HL-60 (cell line): ENCODE measurements at regions not wholly inside any gene's neighbourhood (a gene's known extent, or its start where the extent isn't known, plus 50 kb on each side); places are given as distances from the start of the nearest gene placed in this dataset.

Experiments
- CTCF ChIP-seq: IDR thresholded peaks from one replicate; pipeline ENCODE4 v1.5.1; 2011; ENCODE audit warnings: low read length, control low read depth, inconsistent platforms; ENCODE audit not compliant: insufficient read depth
- GABPA ChIP-seq: IDR thresholded peaks from 2 replicates; pipeline ENCODE4 v1.6.1; 2012; ENCODE audit warnings: low read depth
- POLR2AphosphoS5 ChIP-seq: IDR thresholded peaks from 2 replicates; pipeline ENCODE4 v1.6.1; 2012; ENCODE audit warnings: low read depth
- SPI1 ChIP-seq: IDR thresholded peaks from 2 replicates; pipeline ENCODE4 v1.6.1; 2012; ENCODE audit warnings: low read depth, mild to moderate bottlenecking, borderline replicate concordance

DNA sequence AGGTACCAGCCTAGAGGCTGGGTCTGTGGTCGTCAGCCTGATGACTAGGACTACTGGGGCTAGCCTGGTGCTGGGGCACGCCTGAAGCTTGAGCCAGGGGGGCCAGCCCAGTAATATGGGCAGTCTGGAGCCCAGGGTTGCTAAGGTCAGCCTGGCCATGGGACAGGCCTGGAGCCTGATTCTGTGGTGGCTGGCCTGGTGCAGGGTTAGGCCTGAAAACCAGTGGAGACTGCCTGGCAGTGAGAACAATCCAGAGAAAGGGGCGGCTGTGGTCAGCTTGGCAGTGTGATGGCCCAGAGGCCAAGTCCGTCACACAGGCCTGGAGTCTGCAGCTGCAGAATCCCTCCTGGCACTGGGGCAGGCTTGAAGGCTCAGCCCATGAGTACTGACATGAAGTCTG, 445.8 kb downstream of the SATB2 start:
- no peak for TF ChIP-seq POLR2AphosphoS5
- no peak for TF ChIP-seq CTCF
- no peak for TF ChIP-seq SPI1
- TF ChIP-seq GABPA = no peak
